GM18861 (cell line): ENCODE measurements at regions not wholly inside any gene's neighbourhood (a gene's known extent, or its start where the extent isn't known, plus 50 kb on each side); places are given as distances from the start of the nearest gene placed in this dataset.
"Not testable (repeated sequence)": the region's sequence is repeated elsewhere in the genome, so short reads cannot be mapped to it uniquely, and the experiment has no call there.

Source experiments
- ATAC-seq: cut with Tn5 transposase; IDR thresholded peaks from one replicate; pipeline ENCODE4 v1.9.1; 2021; ENCODE audit not compliant: unreplicated experiment

GRCh38 chr6:94251878-94252277, 832.5 kb upstream of the EPHA7 start:
- ATAC-seq = no peak

- no peak for ATAC-seq
These were observed 826.0 kb upstream of the EPHA7 start for GRCh38 chr6:94245395-94245794.

- no peak for ATAC-seq
These were observed 819.5 kb upstream of the EPHA7 start for GRCh38 chr6:94238868-94239267.

- no peak for ATAC-seq
These were observed 808.4 kb upstream of the EPHA7 start for GRCh38 chr6:94227741-94228140.

- ATAC-seq = no peak
These were observed 798.5 kb upstream of the EPHA7 start for GRCh38 chr6:94217836-94218235.

- ATAC-seq = no peak
These were observed 796.2 kb upstream of the EPHA7 start for GRCh38 chr6:94215552-94215951.

GRCh38 chr6:94213226-94213625, 793.9 kb upstream of the EPHA7 start:
- ATAC-seq = no peak

GRCh38 chr6:94196891-94197290, 777.5 kb upstream of the EPHA7 start:
- ATAC-seq = no peak

GRCh38 chr6:94190030-94190429, 770.7 kb upstream of the EPHA7 start:
- no peak for ATAC-seq

GRCh38 chr6:94184666-94185464, 765.5 kb upstream of the EPHA7 start:
- ATAC-seq = no peak

- no peak for ATAC-seq
These were observed 758.1 kb upstream of the EPHA7 start for GRCh38 chr6:94177429-94177828.

GRCh38 chr6:94175465-94175864, 756.1 kb upstream of the EPHA7 start:
- ATAC-seq = no peak

- no peak for ATAC-seq
These were observed 744.5 kb upstream of the EPHA7 start for GRCh38 chr6:94163877-94164276.

- ATAC-seq = no peak
These were observed 731.5 kb upstream of the EPHA7 start for GRCh38 chr6:94150886-94151285.

GRCh38 chr6:94144807-94145206, 725.4 kb upstream of the EPHA7 start:
- ATAC-seq = no peak

GRCh38 chr6:94137178-94137577, 717.8 kb upstream of the EPHA7 start:
- ATAC-seq = not testable (repeated sequence)

GRCh38 chr6:94133106-94133505, 713.7 kb upstream of the EPHA7 start:
- no peak for ATAC-seq

- no peak for ATAC-seq
These were observed 711.9 kb upstream of the EPHA7 start for GRCh38 chr6:94131271-94131670.

- ATAC-seq = no peak
These were observed 711.1 kb upstream of the EPHA7 start for GRCh38 chr6:94130478-94130877.

- no peak for ATAC-seq
These were observed 710.6 kb upstream of the EPHA7 start for GRCh38 chr6:94129926-94130325.

GRCh38 chr6:94127716-94128115, 708.4 kb upstream of the EPHA7 start:
- ATAC-seq = no peak

GRCh38 chr6:94124333-94124732, 705.0 kb upstream of the EPHA7 start:
- ATAC-seq = no peak

GRCh38 chr6:94121094-94121493, 701.7 kb upstream of the EPHA7 start:
- ATAC-seq = no peak
